DMS 273 (cell line): ENCODE measurements at regions not wholly inside any gene's neighbourhood (a gene's known extent, or its start where the extent isn't known, plus 50 kb on each side); places are given as distances from the start of the nearest gene placed in this dataset.

ENCODE experiments used
- DNase-seq: peaks from one replicate; lab custom pipeline; 2025; ENCODE audit not compliant: unreplicated experiment; lab: John Stamatoyannopoulos, UW

- DNase-seq, result no peak
Measured at GRCh38 chr22:27540656-27541396, 260.7 kb downstream of the MN1 start.

GRCh38 chr22:27541836-27542235 is 259.7 kb downstream of the MN1 start:
- no peak for DNase-seq

GRCh38 chr22:27542602-27543001 is 259.0 kb downstream of the MN1 start:
- DNase-seq, result no peak

GRCh38 chr22:27543460-27543859 is 258.1 kb downstream of the MN1 start:
- no peak for DNase-seq

GRCh38 chr22:27545085-27545484 is 256.5 kb downstream of the MN1 start:
- no peak for DNase-seq

GRCh38 chr22:27546157-27546935 is 255.2 kb downstream of the MN1 start:
- no peak for DNase-seq

- no peak for DNase-seq
Measured at GRCh38 chr22:27551402-27551801, 250.2 kb downstream of the MN1 start.

GRCh38 chr22:27552176-27552575 is 249.4 kb downstream of the MN1 start:
- DNase-seq, result no peak

- no peak for DNase-seq
Measured at GRCh38 chr22:27552863-27553262, 248.7 kb downstream of the MN1 start.

- peak; percentile 13 for DNase-seq
Measured at GRCh38 chr22:27554106-27554811, 247.3 kb downstream of the MN1 start.

GRCh38 chr22:27554841-27555456 is 246.6 kb downstream of the MN1 start:
- no peak for DNase-seq

- DNase-seq, result no peak
Measured at GRCh38 chr22:27556371-27556770, 245.2 kb downstream of the MN1 start.

GRCh38 chr22:27557286-27558008 is 244.1 kb downstream of the MN1 start:
- no peak for DNase-seq

- DNase-seq, result no peak
Measured at GRCh38 chr22:27558658-27559371, 242.7 kb downstream of the MN1 start.

GRCh38 chr22:27560781-27561180 is 240.8 kb downstream of the MN1 start:
- DNase-seq, result no peak

GRCh38 chr22:27561286-27561904 is 240.2 kb downstream of the MN1 start:
- DNase-seq, result no peak

- DNase-seq, result no peak
Measured at GRCh38 chr22:27564806-27565205, 236.8 kb downstream of the MN1 start.

GRCh38 chr22:27566602-27567001 is 235.0 kb downstream of the MN1 start:
- DNase-seq, result no peak

- DNase-seq, result no peak
Measured at GRCh38 chr22:27568265-27568664, 233.3 kb downstream of the MN1 start.
